GM12891 (cell line): ENCODE measurements at regions not wholly inside any gene's neighbourhood (a gene's known extent, or its start where the extent isn't known, plus 50 kb on each side); places are given as distances from the start of the nearest gene placed in this dataset.

Experiments used
- DNase-seq: peaks from one replicate; pipeline ENCODE4 v3.0.0; 2011; ENCODE audit warnings: low spot score; ENCODE audit not compliant: insufficient read length
- FAIRE-seq: peaks from 2 replicates; lab custom pipeline; 2011; peaks lifted over from hg19 to GRCh38; lab: Jason Lieb, UNC
- PAX5 ChIP-seq: IDR thresholded peaks from 2 replicates; pipeline ENCODE4 v1.6.1; 2011; ENCODE audit warnings: low read length, moderate library complexity, mild to moderate bottlenecking; ENCODE audit not compliant: insufficient read depth, severe bottlenecking
- POLR2A ChIP-seq: IDR thresholded peaks from 2 replicates; pipeline ENCODE4 v1.6.1; 2011; ENCODE audit warnings: low read depth, low read length, control low read depth
- POLR2AphosphoS5 ChIP-seq: IDR thresholded peaks from 2 replicates; pipeline ENCODE4 v1.6.1; 2011; ENCODE audit warnings: low read depth, low read length, control low read depth
- POU2F2 ChIP-seq: IDR thresholded peaks from 2 replicates; pipeline ENCODE4 v1.6.1; 2011; ENCODE audit warnings: low read depth, mild to moderate bottlenecking, control low read depth, low read length, moderate library complexity
- SPI1 ChIP-seq: IDR thresholded peaks from 2 replicates; pipeline ENCODE4 v1.6.1; 2011; ENCODE audit warnings: low read depth, low read length, control low read depth
- TAF1 ChIP-seq: IDR thresholded peaks from 2 replicates; pipeline ENCODE4 v1.6.1; 2011; ENCODE audit warnings: low read depth, low read length, control low read depth

- DNase-seq (no peak), FAIRE-seq (no peak)
- TF ChIP-seq TAF1 (no peak), SPI1 (no peak), POLR2A (no peak), POLR2AphosphoS5 (no peak), PAX5 (no peak), POU2F2 (no peak)
These were observed 97.5 kb upstream of the STAC start for GRCh38 chr3:36282766-36283165.

- TF ChIP-seq TAF1 (no peak), POLR2A (no peak), PAX5 (no peak), POU2F2 (no peak), SPI1 (no peak), POLR2AphosphoS5 (no peak)
- no peak for DNase-seq
These were observed 85.0 kb upstream of the STAC start for GRCh38 chr3:36295296-36295695.

GRCh38 chr3:36297195-36297594 lies 83.1 kb upstream of the STAC start:
- TF ChIP-seq POU2F2 (no peak), POLR2A (no peak), SPI1 (no peak), PAX5 (no peak), TAF1 (no peak), POLR2AphosphoS5 (no peak)
- FAIRE-seq (no peak), DNase-seq (no peak)

More at GRCh38 chr3:36295296-36295695, 85.0 kb upstream of the STAC start:
- no peak for FAIRE-seq

- no peak for DNase-seq
- FAIRE-seq: no peak
- TF ChIP-seq POLR2AphosphoS5: no peak
These were observed 82.1 kb upstream of the STAC start for GRCh38 chr3:36298188-36298587.

- DNase-seq (no peak), FAIRE-seq (no peak)
These were observed 78.2 kb upstream of the STAC start for GRCh38 chr3:36302158-36302509.

GRCh38 chr3:36302626-36303025 lies 77.7 kb upstream of the STAC start:
- DNase-seq (no peak), FAIRE-seq (no peak)
- TF ChIP-seq POU2F2: no peak
- TF ChIP-seq PAX5: no peak
- no peak for TF ChIP-seq SPI1
- TF ChIP-seq POLR2AphosphoS5: no peak
- TF ChIP-seq POLR2A: no peak
- TF ChIP-seq TAF1: no peak

More at GRCh38 chr3:36302158-36302509, 78.2 kb upstream of the STAC start:
- TF ChIP-seq SPI1 (no peak), POLR2A (no peak), PAX5 (no peak), TAF1 (no peak), POU2F2 (no peak), POLR2AphosphoS5 (no peak)

- TF ChIP-seq POLR2AphosphoS5 (no peak), POU2F2 (no peak), POLR2A (no peak), PAX5 (no peak)
- FAIRE-seq (no peak), DNase-seq (no peak)
These were observed 77.0 kb upstream of the STAC start for GRCh38 chr3:36303286-36303685.

- TF ChIP-seq SPI1: no peak
- TF ChIP-seq POLR2A: no peak
- no peak for TF ChIP-seq POLR2AphosphoS5
- TF ChIP-seq TAF1: no peak
- DNase-seq: no peak
- FAIRE-seq: no peak
These were observed 74.3 kb upstream of the STAC start for GRCh38 chr3:36305929-36306520.

- FAIRE-seq (no peak), DNase-seq (no peak)
- TF ChIP-seq POLR2A (no peak), POU2F2 (no peak), TAF1 (no peak), PAX5 (no peak), POLR2AphosphoS5 (no peak), SPI1 (no peak)
These were observed 71.2 kb upstream of the STAC start for GRCh38 chr3:36309092-36309491.

- no peak for DNase-seq
- TF ChIP-seq SPI1: no peak
- TF ChIP-seq POU2F2: no peak
- FAIRE-seq: no peak
These were observed 68.0 kb upstream of the STAC start for GRCh38 chr3:36312351-36312750.

- DNase-seq (no peak), FAIRE-seq (no peak)
- TF ChIP-seq SPI1 (peak; percentile 86), PAX5 (no peak)
These were observed 62.4 kb upstream of the STAC start for GRCh38 chr3:36317915-36318314.
